SK-N-MC (cell line): ENCODE measurements at regions not wholly inside any gene's neighbourhood (a gene's known extent, or its start where the extent isn't known, plus 50 kb on each side); places are given as distances from the start of the nearest gene placed in this dataset.

ENCODE experiments used
- DNase-seq: peaks from one replicate; pipeline ENCODE4 v3.0.0-alpha.2; 2011; ENCODE audit warnings: low read depth, low spot score
- H3K27ac ChIP-seq: fragments of 200-600 bp; sonication (generic); 2 replicates; pipeline ENCODE4 v1.5.1; 2016; ENCODE audit warnings: mixed run types
- H3K36me3 ChIP-seq: fragments of 200-600 bp; sonication (generic); 2 replicates; pipeline ENCODE4 v1.6.1; 2017; ENCODE audit warnings: antibody characterized with exemption, low read length, mixed read lengths; ENCODE audit not compliant: insufficient read depth
- H3K4me3 ChIP-seq: fragments of 200-600 bp; sonication (generic); 2 replicates; pipeline ENCODE4 v1.5.1; 2016
- H3K9ac ChIP-seq: fragments of 200-600 bp; sonication (generic); 2 replicates; pipeline ENCODE4 v1.8.0; 2017; ENCODE audit warnings: mixed run types, mixed read lengths; ENCODE audit not compliant: insufficient read length
- H3K9me3 ChIP-seq: fragments of 200-600 bp; sonication (generic); 2 replicates; pipeline ENCODE4 v1.6.1; 2017; ENCODE audit warnings: low read depth, mild to moderate bottlenecking, antibody characterized with exemption, low read length, moderate library complexity, mixed read lengths
- EZH2 ChIP-seq: fragments of 200-600 bp; sonication (generic); IDR thresholded peaks from one replicate; pipeline ENCODE4 v1.6.1; 2017; ENCODE audit warnings: antibody characterized with exemption
- FOXP2 ChIP-seq: optimal IDR thresholded peaks from 2 replicates; pipeline ENCODE3; 2011; ENCODE audit warnings: mild to moderate bottlenecking, moderate library complexity; ENCODE audit not compliant: insufficient read depth; ENCODE audit errors: extremely low read length, control extremely low read depth
- POLR2AphosphoS5 ChIP-seq: IDR thresholded peaks from 2 replicates; pipeline ENCODE4 v1.6.1; 2012; ENCODE audit warnings: mild to moderate bottlenecking, low read depth, low read length, borderline replicate concordance

DNA sequence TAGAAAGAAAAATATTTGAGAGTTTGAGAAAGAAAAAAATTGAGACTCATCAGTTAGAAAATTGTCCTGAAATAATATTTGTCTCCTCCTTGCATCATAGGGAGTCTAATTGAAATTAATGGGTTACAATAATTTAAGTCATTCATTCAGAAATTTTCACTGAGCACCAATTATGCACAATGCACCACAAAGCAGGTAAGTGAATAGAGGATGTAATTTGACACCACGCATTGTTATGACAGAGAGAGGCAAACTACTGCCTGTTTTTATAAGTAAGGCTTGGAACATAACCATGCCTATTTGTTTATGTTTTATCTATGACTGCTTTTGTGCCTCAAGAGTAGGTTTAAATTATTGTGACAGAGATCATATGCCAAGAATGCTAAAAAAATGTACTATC, 537.9 kb upstream of the FAT3 start:
- DNase-seq: no peak
- H3K27ac ChIP-seq: no peak overlapping the region
- no peak overlapping the region for H3K4me3 ChIP-seq
- H3K9me3 ChIP-seq: no peaks in the 10 kb centered on the region
- no peak for TF ChIP-seq EZH2
- TF ChIP-seq POLR2AphosphoS5: no peak
- no peak overlapping the region for H3K9ac ChIP-seq
- no peaks in the 10 kb centered on the region for H3K36me3 ChIP-seq

DNA sequence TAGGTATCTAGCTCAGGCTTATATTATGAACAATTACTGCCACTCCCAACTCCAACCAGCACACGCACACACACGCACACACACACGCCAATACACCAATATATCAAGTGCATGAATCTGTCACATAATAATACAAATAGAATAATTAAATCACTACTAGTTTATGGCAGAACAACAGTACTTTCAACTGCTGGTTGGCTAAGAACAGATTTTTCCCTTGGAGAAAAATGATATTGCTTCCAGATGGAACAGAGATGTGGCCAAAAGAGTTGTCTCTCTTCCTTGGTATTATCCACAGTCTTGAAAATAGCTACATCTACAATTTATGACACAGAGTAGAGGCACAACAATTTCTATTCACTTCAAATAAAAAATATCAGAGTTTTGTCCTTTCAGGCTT, 538.3 kb upstream of the FAT3 start:
- DNase-seq: no peak
- H3K4me3 ChIP-seq: no peak overlapping the region
- no peak overlapping the region for H3K9ac ChIP-seq
- H3K27ac ChIP-seq: no peak overlapping the region
- H3K9me3 ChIP-seq: no peaks in the 10 kb centered on the region
- no peak for TF ChIP-seq EZH2
- TF ChIP-seq POLR2AphosphoS5: no peak
- no peak for TF ChIP-seq FOXP2
- no peaks in the 10 kb centered on the region for H3K36me3 ChIP-seq

DNA sequence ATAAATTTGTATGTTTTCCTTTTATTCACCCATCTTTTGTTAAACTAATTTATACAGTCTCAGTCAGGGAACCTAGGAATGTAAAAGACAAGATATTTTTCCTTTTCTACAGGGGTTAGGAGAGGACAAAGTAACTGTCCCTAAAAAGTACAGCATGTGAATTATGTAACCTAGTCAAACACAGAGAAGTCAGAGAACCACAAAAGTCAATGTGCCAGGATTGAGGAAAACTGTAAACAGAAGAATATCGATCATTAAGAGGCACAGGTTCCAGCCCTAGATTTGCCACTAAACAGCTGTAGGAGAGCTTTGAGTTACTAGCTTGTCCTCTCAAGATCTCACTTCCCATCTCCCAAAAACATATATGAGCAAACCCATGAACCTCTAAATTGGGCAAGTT, 550.9 kb upstream of the FAT3 start:
- no peak for TF ChIP-seq EZH2
- TF ChIP-seq POLR2AphosphoS5: no peak
- TF ChIP-seq FOXP2: no peak
- Histone ChIP-seq H3K27ac (no peak overlapping the region), H3K9ac (no peak overlapping the region), H3K4me3 (no peak overlapping the region), H3K36me3 (no peaks in the 10 kb centered on the region), H3K9me3 (no peaks in the 10 kb centered on the region)
- no peak for DNase-seq

- no peaks in the 10 kb centered on the region for H3K36me3 ChIP-seq
- TF ChIP-seq POLR2AphosphoS5 (no peak), EZH2 (no peak), FOXP2 (no peak)
- DNase-seq: no peak
- no peaks in the 10 kb centered on the region for H3K9me3 ChIP-seq
- no peak overlapping the region for H3K27ac ChIP-seq
- H3K9ac ChIP-seq: no peak overlapping the region
- H3K4me3 ChIP-seq: no peak overlapping the region
Observed at GRCh38 chr11:91664521-91664920, 560.1 kb upstream of the FAT3 start.

- no peak for DNase-seq
- Histone ChIP-seq H3K27ac (no peak overlapping the region), H3K4me3 (no peak overlapping the region), H3K9me3 (no peaks in the 10 kb centered on the region), H3K36me3 (no peaks in the 10 kb centered on the region), H3K9ac (no peak overlapping the region)
- TF ChIP-seq EZH2 (no peak), FOXP2 (no peak), POLR2AphosphoS5 (no peak)
Observed at GRCh38 chr11:91660036-91660435, 564.6 kb upstream of the FAT3 start.

GRCh38 chr11:91654686-91655085, 569.9 kb upstream of the FAT3 start:
- no peak for DNase-seq
- no peak for TF ChIP-seq POLR2AphosphoS5
- no peak for TF ChIP-seq FOXP2
- no peak for TF ChIP-seq EZH2
- Histone ChIP-seq H3K27ac (no peak overlapping the region), H3K36me3 (no peaks in the 10 kb centered on the region), H3K9me3 (no peaks in the 10 kb centered on the region), H3K9ac (no peak overlapping the region), H3K4me3 (no peak overlapping the region)

DNA sequence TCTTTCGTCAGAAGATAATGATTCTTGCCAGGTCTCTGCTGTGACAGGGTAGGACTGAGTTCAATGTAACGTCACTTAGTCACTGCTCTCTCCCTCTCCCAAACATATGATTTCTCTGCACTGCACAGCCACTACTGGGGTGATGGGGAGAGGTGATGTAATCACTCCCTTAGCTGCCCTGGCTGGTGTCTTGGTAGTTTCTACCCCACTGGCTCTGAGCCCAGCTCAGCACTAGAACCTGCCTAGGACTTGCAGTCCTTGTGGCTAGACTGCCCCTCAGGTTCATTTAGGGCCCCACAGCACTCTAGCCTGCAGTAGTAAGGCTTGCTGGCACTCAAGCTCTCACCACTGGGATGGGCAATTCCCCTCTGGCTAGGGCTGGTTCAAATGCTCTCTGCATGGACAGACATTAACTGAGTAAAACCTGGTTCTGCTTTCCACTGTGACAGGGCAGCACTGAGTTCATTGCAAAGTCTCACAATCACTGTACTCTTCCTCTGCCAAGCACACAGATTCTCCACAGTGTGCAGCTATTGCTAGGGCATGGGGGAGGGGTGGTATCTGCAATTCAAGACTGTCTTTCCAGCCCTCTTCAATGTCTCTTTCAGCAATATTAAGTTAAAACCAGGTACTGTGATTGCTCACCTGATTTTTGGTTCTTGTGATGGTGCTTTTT, 571.4 kb upstream of the FAT3 start:
- no peak overlapping the region for H3K9ac ChIP-seq
- H3K4me3 ChIP-seq: no peak overlapping the region
- no peaks in the 10 kb centered on the region for H3K9me3 ChIP-seq
- TF ChIP-seq FOXP2 (no peak), POLR2AphosphoS5 (no peak), EZH2 (no peak)
- no peaks in the 10 kb centered on the region for H3K36me3 ChIP-seq
- no peak overlapping the region for H3K27ac ChIP-seq
- no peak for DNase-seq

DNA sequence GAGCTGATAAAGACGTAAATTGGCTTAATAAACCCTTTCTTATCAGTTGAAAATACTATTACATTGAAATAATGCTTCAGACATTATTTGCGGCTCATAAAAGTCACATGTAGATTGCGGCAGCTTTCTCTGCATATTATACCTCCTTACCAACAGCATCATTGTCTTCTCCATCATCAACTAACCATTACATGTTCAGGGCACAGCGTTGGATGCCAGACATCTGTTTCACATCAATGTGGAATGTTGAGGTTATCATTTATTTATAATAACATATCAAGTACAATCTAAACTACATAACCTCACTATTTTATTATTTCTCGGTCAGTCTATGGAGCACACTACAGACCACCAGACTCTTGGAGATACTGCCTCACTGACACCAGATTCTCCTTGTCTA, 573.8 kb upstream of the FAT3 start:
- H3K9ac ChIP-seq: no peak overlapping the region
- DNase-seq: no peak
- no peak for TF ChIP-seq FOXP2
- no peak for TF ChIP-seq POLR2AphosphoS5
- no peak for TF ChIP-seq EZH2
- H3K36me3 ChIP-seq: no peaks in the 10 kb centered on the region
- H3K27ac ChIP-seq: no peak overlapping the region
- no peaks in the 10 kb centered on the region for H3K9me3 ChIP-seq
- no peak overlapping the region for H3K4me3 ChIP-seq

- Histone ChIP-seq H3K9ac (no peak overlapping the region), H3K9me3 (no peaks in the 10 kb centered on the region), H3K4me3 (no peak overlapping the region), H3K27ac (no peak overlapping the region), H3K36me3 (no peaks in the 10 kb centered on the region)
- no peak for DNase-seq
- no peak for TF ChIP-seq EZH2
- TF ChIP-seq FOXP2: no peak
- no peak for TF ChIP-seq POLR2AphosphoS5
Observed at GRCh38 chr11:91641153-91641552, 583.5 kb upstream of the FAT3 start.
